Neural cell (in vitro differentiated cells): ENCODE measurements at regions not wholly inside any gene's neighbourhood (a gene's known extent, or its start where the extent isn't known, plus 50 kb on each side); places are given as distances from the start of the nearest gene placed in this dataset.

Experiments
- H2AFZ ChIP-seq: fragments of 200-600, 300-800 bp; sonication (generic), shearing (Covaris generic); 2 replicates; pipeline ENCODE4 v1.6.0; 2014; ENCODE audit warnings: low read depth, mild to moderate bottlenecking, antibody characterized with exemption, low read length, moderate library complexity
- H3F3A ChIP-seq: fragments of 200-600 bp; shearing (Covaris generic); 2 replicates; pipeline ENCODE4 v1.6.1; 2016; ENCODE audit warnings: mild to moderate bottlenecking, moderate library complexity, mixed read lengths, antibody characterized with exemption, low read length; ENCODE audit not compliant: insufficient read depth, poor library complexity, severe bottlenecking
- H3K27ac ChIP-seq: fragments of 200-600, 300-800 bp; sonication (generic), shearing (Covaris generic); 2 replicates; pipeline ENCODE4 v1.5.1; 2014; ENCODE audit warnings: mild to moderate bottlenecking, low read length, moderate library complexity
- H3K27me3 ChIP-seq: fragments of 300-800, 200-600 bp; sonication (generic), shearing (Covaris generic); 2 replicates; pipeline ENCODE4 v1.6.0; 2014; ENCODE audit warnings: mild to moderate bottlenecking, low read depth, low read length, moderate library complexity; ENCODE audit not compliant: insufficient read depth
- H3K36me3 ChIP-seq: fragments of 300-800, 200-600 bp; sonication (generic), shearing (Covaris generic); 2 replicates; pipeline ENCODE4 v1.5.1; 2014; ENCODE audit warnings: mild to moderate bottlenecking, antibody characterized with exemption, low read length, moderate library complexity; ENCODE audit not compliant: insufficient read depth
- H3K4me2 ChIP-seq: fragments of 300-800, 200-600 bp; sonication (generic), shearing (Covaris generic); 2 replicates; pipeline ENCODE4 v1.6.0; 2014; ENCODE audit warnings: mild to moderate bottlenecking, low read length
- H3K4me3 ChIP-seq: fragments of 300-800, 200-600 bp; sonication (generic), shearing (Covaris generic); 2 replicates; pipeline ENCODE4 v1.5.1; 2014; ENCODE audit warnings: mild to moderate bottlenecking, low read length, moderate library complexity
- H3K79me2 ChIP-seq: fragments of 200-600 bp; shearing (Covaris generic); replicated peaks from 2 replicates; pipeline ENCODE4 v1.6.0; 2014; ENCODE audit warnings: mild to moderate bottlenecking, low read length, moderate library complexity; ENCODE audit not compliant: insufficient read depth
- H3K9ac ChIP-seq: fragments of 300-800, 200-600 bp; sonication (generic), shearing (Covaris generic); 2 replicates; pipeline ENCODE4 v1.6.1; 2016; ENCODE audit warnings: mild to moderate bottlenecking, low read length, mixed read lengths
- H3K9me2 ChIP-seq: fragments of 200-600 bp; shearing (Covaris generic); 2 replicates; pipeline ENCODE4 v1.6.1; 2016; ENCODE audit warnings: mild to moderate bottlenecking, low read length, mixed read lengths; ENCODE audit not compliant: insufficient read depth
- H3K9me3 ChIP-seq: fragments of 200-600, 300-800 bp; sonication (generic), shearing (Covaris generic); 2 replicates; pipeline ENCODE4 v1.6.1; 2016; ENCODE audit warnings: mild to moderate bottlenecking, mixed run types, low read length, moderate library complexity, mixed read lengths
- H4K20me1 ChIP-seq: fragments of 200-600 bp; shearing (Covaris generic); 2 replicates; pipeline ENCODE4 v1.6.1; 2016; ENCODE audit warnings: mild to moderate bottlenecking, mixed run types; ENCODE audit not compliant: insufficient read depth
- CTCF ChIP-seq: fragments of 450-650 bp; IDR thresholded peaks from 2 replicates; pipeline ENCODE4 v1.5.1; 2014; ENCODE audit warnings: antibody characterized with exemption, mild to moderate bottlenecking, moderate library complexity; ENCODE audit not compliant: poor library complexity, severe bottlenecking
- EP300 ChIP-seq: fragments of 450-650 bp; conservative IDR thresholded peaks from 2 replicates; pipeline ENCODE4 v1.6.1; 2014; ENCODE audit warnings: antibody characterized with exemption, mild to moderate bottlenecking, moderate library complexity; ENCODE audit not compliant: poor library complexity, severe bottlenecking
- EZH2 ChIP-seq: fragments of 200-600, 300-800 bp; shearing (Covaris generic), sonication (generic); IDR thresholded peaks from 2 replicates; pipeline ENCODE4 v1.6.1; 2014; ENCODE audit warnings: antibody characterized with exemption, low read length, borderline replicate concordance, mild to moderate bottlenecking; ENCODE audit not compliant: insufficient read depth, poor library complexity, severe bottlenecking
- MXI1 ChIP-seq: fragments of 450-650 bp; conservative IDR thresholded peaks from 2 replicates; pipeline ENCODE4 v1.6.1; 2014; ENCODE audit warnings: antibody characterized with exemption, mild to moderate bottlenecking; ENCODE audit not compliant: poor library complexity, severe bottlenecking
- POLR2AphosphoS5 ChIP-seq: IDR thresholded peaks from 2 replicates; pipeline ENCODE4 v1.6.1; 2012
- RAD21 ChIP-seq: fragments of 450-650 bp; conservative IDR thresholded peaks from 2 replicates; pipeline ENCODE4 v1.6.1; 2014; ENCODE audit warnings: antibody characterized with exemption, mild to moderate bottlenecking, moderate library complexity
- SMC3 ChIP-seq: fragments of 450-650 bp; conservative IDR thresholded peaks from 2 replicates; pipeline ENCODE4 v1.6.1; 2014; ENCODE audit warnings: antibody characterized with exemption, mild to moderate bottlenecking, moderate library complexity; ENCODE audit not compliant: poor library complexity
- TAF1 ChIP-seq: IDR thresholded peaks from 2 replicates; pipeline ENCODE4 v1.6.1; 2012; ENCODE audit warnings: low read depth
- TF ChIP-seq, protein P1 (sequence below): IDR thresholded peaks from 2 replicates; pipeline ENCODE4 v1.6.1; 2012; ENCODE audit warnings: borderline replicate concordance

- Histone ChIP-seq H3K79me2 (no peaks in the 10 kb centered on the region), H3K36me3 (no peaks in the 10 kb centered on the region), H4K20me1 (no peaks in the 10 kb centered on the region), H3K9me3 (no peaks in the 10 kb centered on the region), H3K4me2 (no peak overlapping the region), H3K27me3 (no peaks in the 10 kb centered on the region), H3K9me2 (no peaks in the 10 kb centered on the region), H3K4me3 (no peak overlapping the region), H3K9ac (no peak overlapping the region), H3F3A (no peaks in the 10 kb centered on the region), H3K27ac (no peak overlapping the region), H2AFZ (no peak overlapping the region)
- TF ChIP-seq EP300 (no peak), TAF1 (no peak), POLR2AphosphoS5 (no peak), RAD21 (no peak), EZH2 (no peak), MXI1 (no peak), SMC3 (no peak), CTCF (no peak)
- TF ChIP-seq, protein P1, sequence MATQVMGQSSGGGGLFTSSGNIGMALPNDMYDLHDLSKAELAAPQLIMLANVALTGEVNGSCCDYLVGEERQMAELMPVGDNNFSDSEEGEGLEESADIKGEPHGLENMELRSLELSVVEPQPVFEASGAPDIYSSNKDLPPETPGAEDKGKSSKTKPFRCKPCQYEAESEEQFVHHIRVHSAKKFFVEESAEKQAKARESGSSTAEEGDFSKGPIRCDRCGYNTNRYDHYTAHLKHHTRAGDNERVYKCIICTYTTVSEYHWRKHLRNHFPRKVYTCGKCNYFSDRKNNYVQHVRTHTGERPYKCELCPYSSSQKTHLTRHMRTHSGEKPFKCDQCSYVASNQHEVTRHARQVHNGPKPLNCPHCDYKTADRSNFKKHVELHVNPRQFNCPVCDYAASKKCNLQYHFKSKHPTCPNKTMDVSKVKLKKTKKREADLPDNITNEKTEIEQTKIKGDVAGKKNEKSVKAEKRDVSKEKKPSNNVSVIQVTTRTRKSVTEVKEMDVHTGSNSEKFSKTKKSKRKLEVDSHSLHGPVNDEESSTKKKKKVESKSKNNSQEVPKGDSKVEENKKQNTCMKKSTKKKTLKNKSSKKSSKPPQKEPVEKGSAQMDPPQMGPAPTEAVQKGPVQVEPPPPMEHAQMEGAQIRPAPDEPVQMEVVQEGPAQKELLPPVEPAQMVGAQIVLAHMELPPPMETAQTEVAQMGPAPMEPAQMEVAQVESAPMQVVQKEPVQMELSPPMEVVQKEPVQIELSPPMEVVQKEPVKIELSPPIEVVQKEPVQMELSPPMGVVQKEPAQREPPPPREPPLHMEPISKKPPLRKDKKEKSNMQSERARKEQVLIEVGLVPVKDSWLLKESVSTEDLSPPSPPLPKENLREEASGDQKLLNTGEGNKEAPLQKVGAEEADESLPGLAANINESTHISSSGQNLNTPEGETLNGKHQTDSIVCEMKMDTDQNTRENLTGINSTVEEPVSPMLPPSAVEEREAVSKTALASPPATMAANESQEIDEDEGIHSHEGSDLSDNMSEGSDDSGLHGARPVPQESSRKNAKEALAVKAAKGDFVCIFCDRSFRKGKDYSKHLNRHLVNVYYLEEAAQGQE = no peak
Measured at GRCh38 chr4:34187056-34187455, 2057.3 kb downstream of the ARAP2 start.

DNA sequence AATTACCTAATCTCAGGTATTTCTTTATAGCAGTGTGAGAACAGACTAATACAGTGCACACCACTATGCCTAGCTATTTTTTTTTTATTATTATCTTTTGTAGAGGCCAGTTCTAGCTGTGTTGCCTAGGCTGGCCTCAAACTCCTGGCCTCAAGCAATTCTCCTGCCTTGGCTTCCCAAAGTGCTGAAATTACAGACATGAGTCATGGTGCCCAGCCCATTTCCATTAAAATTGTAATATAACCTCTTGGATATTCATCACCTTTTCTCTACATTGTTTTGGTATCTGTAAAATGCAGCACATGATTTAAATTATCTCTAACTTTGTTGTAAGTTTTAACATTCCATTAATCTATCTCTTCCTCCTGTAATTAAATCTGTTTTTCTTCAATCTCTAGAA lies 2052.9 kb downstream of the ARAP2 start:
- no peaks in the 10 kb centered on the region for H3K36me3 ChIP-seq
- no peak for TF ChIP-seq EP300
- no peak for TF ChIP-seq MXI1
- TF ChIP-seq POLR2AphosphoS5 = no peak
- TF ChIP-seq, protein P1 = no peak
- no peak for TF ChIP-seq CTCF
- TF ChIP-seq SMC3 = no peak
- TF ChIP-seq TAF1 = no peak
- no peak for TF ChIP-seq RAD21
- TF ChIP-seq EZH2 = no peak
- no peaks in the 10 kb centered on the region for H3K27me3 ChIP-seq
- H3K9ac ChIP-seq = no peak overlapping the region
- no peaks in the 10 kb centered on the region for H3K9me2 ChIP-seq
- no peaks in the 10 kb centered on the region for H3K79me2 ChIP-seq
- no peaks in the 10 kb centered on the region for H3K9me3 ChIP-seq
- H2AFZ ChIP-seq = no peak overlapping the region
- no peak overlapping the region for H3K4me2 ChIP-seq
- no peak overlapping the region for H3K4me3 ChIP-seq
- no peak overlapping the region for H3K27ac ChIP-seq
- H3F3A ChIP-seq = no peaks in the 10 kb centered on the region
- H4K20me1 ChIP-seq = no peaks in the 10 kb centered on the region
